Astrocyte (in vitro differentiated cells and primary cell): ENCODE measurements at regions not wholly inside any gene's neighbourhood (a gene's known extent, or its start where the extent isn't known, plus 50 kb on each side); places are given as distances from the start of the nearest gene placed in this dataset.

ENCODE experiments used
- DNase-seq: peaks from one replicate; pipeline ENCODE4 v3.0.0-alpha.2; 2010; ENCODE audit warnings: low read depth
- FAIRE-seq: peaks from 2 replicates; lab custom pipeline; 2011; peaks lifted over from hg19 to GRCh38; lab: Jason Lieb, UNC
- H2AFZ ChIP-seq: 2 replicates; pipeline ENCODE4 v1.6.0; 2012; ENCODE audit warnings: low read depth, low read length, inconsistent platforms
- H3K27ac ChIP-seq: 2 replicates; pipeline ENCODE4 v1.5.1; 2011; ENCODE audit warnings: low read depth, low read length, inconsistent platforms
- H3K27me3 ChIP-seq: 2 replicates; pipeline ENCODE4 v1.6.0; 2011; ENCODE audit warnings: low read length, inconsistent platforms; ENCODE audit not compliant: insufficient read depth
- H3K36me3 ChIP-seq: 2 replicates; pipeline ENCODE4 v1.5.1; 2011; ENCODE audit warnings: low read length, inconsistent platforms; ENCODE audit not compliant: insufficient read depth
- H3K4me1 ChIP-seq: 2 replicates; pipeline ENCODE4 v1.5.1; 2011; ENCODE audit warnings: low read length, inconsistent platforms; ENCODE audit not compliant: insufficient read depth
- H3K4me2 ChIP-seq: 2 replicates; pipeline ENCODE4 v1.6.0; 2012; ENCODE audit warnings: low read length, inconsistent platforms
- H3K4me3 ChIP-seq: 2 replicates; pipeline ENCODE4 v1.5.1; 2011; ENCODE audit warnings: low read depth, mild to moderate bottlenecking, low read length, inconsistent platforms; ENCODE audit not compliant: insufficient read depth
- H3K79me2 ChIP-seq: 2 replicates; pipeline ENCODE4 v1.6.0; 2012; ENCODE audit warnings: mild to moderate bottlenecking, low read length, inconsistent platforms; ENCODE audit not compliant: insufficient read depth
- H3K9ac ChIP-seq: 2 replicates; pipeline ENCODE4 v1.6.0; 2012; ENCODE audit warnings: mild to moderate bottlenecking, low read length, inconsistent platforms
- H3K9me3 ChIP-seq: 2 replicates; pipeline ENCODE4 v1.5.1; 2012; ENCODE audit warnings: low read depth, mild to moderate bottlenecking, low read length, inconsistent platforms; ENCODE audit not compliant: insufficient read depth
- H4K20me1 ChIP-seq: 2 replicates; pipeline ENCODE4 v1.6.0; 2012; ENCODE audit warnings: low read length, inconsistent platforms; ENCODE audit not compliant: insufficient read depth
- H3K27ac Mint-ChIP-seq: one replicate; pipeline ENCODE4 v1.8.0; 2021; ENCODE audit warnings: mild to moderate bottlenecking, mixed read lengths; ENCODE audit not compliant: unreplicated experiment
- H3K27me3 Mint-ChIP-seq: one replicate; pipeline ENCODE4 v1.8.0; 2021; ENCODE audit warnings: low read depth, mixed read lengths; ENCODE audit not compliant: unreplicated experiment
- H3K36me3 Mint-ChIP-seq: one replicate; pipeline ENCODE4 v1.8.0; 2021; ENCODE audit warnings: low read depth, mixed read lengths; ENCODE audit not compliant: unreplicated experiment
- H3K4me1 Mint-ChIP-seq: one replicate; pipeline ENCODE4 v1.8.0; 2021; ENCODE audit warnings: low read depth, mixed read lengths; ENCODE audit not compliant: unreplicated experiment
- H3K4me3 Mint-ChIP-seq: one replicate; pipeline ENCODE4 v1.8.0; 2021; ENCODE audit warnings: mild to moderate bottlenecking, moderate library complexity, mixed read lengths; ENCODE audit not compliant: unreplicated experiment
- H3K9me3 Mint-ChIP-seq: one replicate; pipeline ENCODE4 v1.8.0; 2021; ENCODE audit warnings: mild to moderate bottlenecking, mixed read lengths; ENCODE audit not compliant: unreplicated experiment
- CTCF ChIP-seq: IDR thresholded peaks from 2 replicates; pipeline ENCODE4 v1.5.1; 2011; ENCODE audit warnings: low read depth, mild to moderate bottlenecking, inconsistent platforms, low read length, moderate library complexity; ENCODE audit not compliant: insufficient read depth
- EZH2 ChIP-seq: IDR thresholded peaks from 2 replicates; pipeline ENCODE4 v1.6.1; 2012; ENCODE audit warnings: mild to moderate bottlenecking, low read length, inconsistent platforms; ENCODE audit not compliant: insufficient read depth

GRCh38 chr3:187572441-187572840 is 97.8 kb downstream of the SST start:
- Histone ChIP-seq H3K27ac (no peak overlapping the region), H3K4me1 (peaks cover 9% of the 10 kb centered on the region), H3K4me2 (no peak overlapping the region), H2AFZ (no peak overlapping the region), H3K9ac (no peak overlapping the region), H3K79me2 (no peaks in the 10 kb centered on the region), H4K20me1 (no peaks in the 10 kb centered on the region), H3K27me3 (no peaks in the 10 kb centered on the region), H3K9me3 (no peaks in the 10 kb centered on the region), H3K36me3 (no peaks in the 10 kb centered on the region), H3K4me3 (no peak overlapping the region)
- H3K27me3 Mint-ChIP-seq = no peaks in the 10 kb centered on the region
- H3K36me3 Mint-ChIP-seq = no peaks in the 10 kb centered on the region
- no peak overlapping the region for H3K4me3 Mint-ChIP-seq
- no peak for DNase-seq
- H3K4me1 Mint-ChIP-seq = peaks cover 21% of the 10 kb centered on the region
- TF ChIP-seq EZH2 (no peak), CTCF (no peak)
- no peaks in the 10 kb centered on the region for H3K9me3 Mint-ChIP-seq
- no peak for FAIRE-seq
- H3K27ac Mint-ChIP-seq = no peak overlapping the region

- no peak overlapping the region for H3K4me3 Mint-ChIP-seq
- no peaks in the 10 kb centered on the region for H3K36me3 Mint-ChIP-seq
- no peaks in the 10 kb centered on the region for H3K9me3 Mint-ChIP-seq
These were observed 98.5 kb downstream of the SST start for GRCh38 chr3:187571701-187572100.

More at GRCh38 chr3:187571701-187572100, 98.5 kb downstream of the SST start:
- Histone ChIP-seq H3K27me3 (no peaks in the 10 kb centered on the region), H4K20me1 (no peaks in the 10 kb centered on the region), H3K9me3 (no peaks in the 10 kb centered on the region), H3K4me1 (peaks cover 12% of the 10 kb centered on the region), H3K4me2 (no peak overlapping the region), H2AFZ (no peak overlapping the region), H3K4me3 (no peak overlapping the region), H3K79me2 (no peaks in the 10 kb centered on the region), H3K27ac (no peak overlapping the region), H3K9ac (no peak overlapping the region), H3K36me3 (no peaks in the 10 kb centered on the region)
- FAIRE-seq (no peak), DNase-seq (no peak)
- H3K27ac Mint-ChIP-seq = no peak overlapping the region
- H3K27me3 Mint-ChIP-seq = no peaks in the 10 kb centered on the region
- H3K4me1 Mint-ChIP-seq = peaks cover 27% of the 10 kb centered on the region
- TF ChIP-seq EZH2 (no peak), CTCF (no peak)
